Transverse colon (tissue), 3 donors: ENCODE measurements at regions not wholly inside any gene's neighbourhood (a gene's known extent, or its start where the extent isn't known, plus 50 kb on each side); places are given as distances from the start of the nearest gene placed in this dataset.

ENCODE experiments used
- EP300 ChIP-seq: sonication (generic); formaldehyde crosslinking; IDR thresholded peaks from one replicate; pipeline ENCODE4 v1.6.1; 2017; ENCODE audit warnings: antibody characterized with exemption, low read depth
- TF ChIP-seq, protein P1 (sequence below), 5 experiments: fragments of 200-600 bp in 3 of 5; fragments of 450-650 bp in 2 of 5; sonication (generic) in 3 of 5; IDR thresholded peaks; 1 replicate in 2 of 5; 2 replicates in 3 of 5; pipeline ENCODE4 v1.5.1; 2016 to 2017; ENCODE audit warnings: antibody characterized with exemption in 5 of 5, inconsistent platforms in 3 of 5, mild to moderate bottlenecking in 2 of 5, moderate library complexity in 1 of 5

GRCh38 chr4:156223985-156224384 lies 270.3 kb upstream of the CTSO start:
- TF ChIP-seq, protein P1, sequence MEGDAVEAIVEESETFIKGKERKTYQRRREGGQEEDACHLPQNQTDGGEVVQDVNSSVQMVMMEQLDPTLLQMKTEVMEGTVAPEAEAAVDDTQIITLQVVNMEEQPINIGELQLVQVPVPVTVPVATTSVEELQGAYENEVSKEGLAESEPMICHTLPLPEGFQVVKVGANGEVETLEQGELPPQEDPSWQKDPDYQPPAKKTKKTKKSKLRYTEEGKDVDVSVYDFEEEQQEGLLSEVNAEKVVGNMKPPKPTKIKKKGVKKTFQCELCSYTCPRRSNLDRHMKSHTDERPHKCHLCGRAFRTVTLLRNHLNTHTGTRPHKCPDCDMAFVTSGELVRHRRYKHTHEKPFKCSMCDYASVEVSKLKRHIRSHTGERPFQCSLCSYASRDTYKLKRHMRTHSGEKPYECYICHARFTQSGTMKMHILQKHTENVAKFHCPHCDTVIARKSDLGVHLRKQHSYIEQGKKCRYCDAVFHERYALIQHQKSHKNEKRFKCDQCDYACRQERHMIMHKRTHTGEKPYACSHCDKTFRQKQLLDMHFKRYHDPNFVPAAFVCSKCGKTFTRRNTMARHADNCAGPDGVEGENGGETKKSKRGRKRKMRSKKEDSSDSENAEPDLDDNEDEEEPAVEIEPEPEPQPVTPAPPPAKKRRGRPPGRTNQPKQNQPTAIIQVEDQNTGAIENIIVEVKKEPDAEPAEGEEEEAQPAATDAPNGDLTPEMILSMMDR (IDR thresholded peaks at IDR 0.05) = no peak
- no peak for TF ChIP-seq EP300
